HepG2 (cell line): ENCODE measurements at regions not wholly inside any gene's neighbourhood (a gene's known extent, or its start where the extent isn't known, plus 50 kb on each side); places are given as distances from the start of the nearest gene placed in this dataset.

Source experiments
- ARNTL ChIP-seq: sonication (generic); formaldehyde crosslinking; IDR thresholded peaks from 2 replicates; pipeline ENCODE4 v1.4.0; 2020; ENCODE audit warnings: mild to moderate bottlenecking, missing genetic modification reagents
- ATM ChIP-seq: fragments of 450-650 bp; IDR thresholded peaks from 2 replicates; pipeline ENCODE4 v1.7.1; 2017; ENCODE audit warnings: mild to moderate bottlenecking, borderline replicate concordance
- BORCS8-MEF2B ChIP-seq: sonication (generic); formaldehyde crosslinking; IDR thresholded peaks from 2 replicates; pipeline ENCODE4 v1.8.0; 2022; ENCODE audit warnings: mild to moderate bottlenecking, missing genetic modification reagents
- EP300 ChIP-seq, 3 experiments: sonication (generic) in 1 of 3; formaldehyde crosslinking in 1 of 3; IDR thresholded peaks; 2 replicates each; pipeline versions ENCODE4 v1.5.1 to v1.6.1; 2011 to 2020; ENCODE audit warnings: low read depth in 2 of 3, low read length in 2 of 3, borderline replicate concordance in 1 of 3, improper control_type of control experiment in 1 of 3, mild to moderate bottlenecking in 1 of 3, missing genetic modification reagents in 1 of 3, moderate library complexity in 1 of 3
- FOSL1 ChIP-seq: sonication (generic); formaldehyde crosslinking; IDR thresholded peaks from 2 replicates; pipeline ENCODE4 v1.9.0; 2021; ENCODE audit warnings: missing genetic modification reagents, borderline replicate concordance
- FOSL2 ChIP-seq: sonication (generic); formaldehyde crosslinking; IDR thresholded peaks from 2 replicates; pipeline ENCODE4 v1.4.0; 2020; ENCODE audit warnings: missing genetic modification reagents
- GATA4 ChIP-seq: sonication (generic); IDR thresholded peaks from 2 replicates; pipeline ENCODE4 v1.6.1; 2016; ENCODE audit warnings: antibody characterized with exemption, low read depth, borderline replicate concordance
- HOXA3 ChIP-seq: sonication (generic); formaldehyde crosslinking; IDR thresholded peaks from 2 replicates; pipeline ENCODE4 v1.5.0; 2020; ENCODE audit warnings: missing genetic modification reagents
- KDM3A ChIP-seq: IDR thresholded peaks from 2 replicates; pipeline ENCODE4 v1.6.1; 2018; ENCODE audit warnings: low read depth, missing compliant biosample characterization
- MZF1 ChIP-seq: sonication (generic); formaldehyde crosslinking; IDR thresholded peaks from 2 replicates; pipeline ENCODE4 v1.8.1; 2023; ENCODE audit warnings: mild to moderate bottlenecking, missing genetic modification reagents, borderline replicate concordance
- NFIB ChIP-seq: sonication (generic); formaldehyde crosslinking; IDR thresholded peaks from 2 replicates; pipeline ENCODE4 v1.9.0; 2021; ENCODE audit warnings: missing genetic modification reagents, mild to moderate bottlenecking, borderline replicate concordance
- NFKBIZ ChIP-seq: IDR thresholded peaks from 2 replicates; pipeline ENCODE4 v1.6.1; 2018; ENCODE audit warnings: missing genetic modification reagents, missing compliant biosample characterization
- RBM39 ChIP-seq: fragments of 200-400 bp; formaldehyde crosslinking; IDR thresholded peaks from one replicate; pipeline ENCODE4 v1.6.1; 2018; ENCODE audit warnings: antibody characterized with exemption, mild to moderate bottlenecking, low read depth, low read length; ENCODE audit not compliant: poor library complexity, severe bottlenecking
- RELA ChIP-seq: sonication (generic); formaldehyde crosslinking; IDR thresholded peaks from 2 replicates; pipeline ENCODE4 v1.4.0; 2020; ENCODE audit warnings: missing genetic modification reagents
- SNAI1 ChIP-seq: sonication (generic); formaldehyde crosslinking; IDR thresholded peaks from 2 replicates; pipeline ENCODE4 v1.5.0; 2020; ENCODE audit warnings: mild to moderate bottlenecking, missing genetic modification reagents, borderline replicate concordance
- SOX5 ChIP-seq: IDR thresholded peaks from 2 replicates; pipeline ENCODE4 v1.6.1; 2016; ENCODE audit warnings: borderline replicate concordance
- TBX2 ChIP-seq: sonication (generic); formaldehyde crosslinking; IDR thresholded peaks from 2 replicates; pipeline ENCODE4 v1.5.0; 2020; ENCODE audit warnings: missing genetic modification reagents, mild to moderate bottlenecking, borderline replicate concordance
- ZBTB21 ChIP-seq: sonication (generic); formaldehyde crosslinking; IDR thresholded peaks from 2 replicates; pipeline ENCODE4 v1.4.0; 2020; ENCODE audit warnings: missing genetic modification reagents
- ZEB1 ChIP-seq: IDR thresholded peaks from 2 replicates; pipeline ENCODE4 v1.6.1; 2012; ENCODE audit warnings: mild to moderate bottlenecking, low read depth, inconsistent platforms; ENCODE audit not compliant: insufficient replicate concordance
- ZFP36L1 ChIP-seq: sonication (generic); formaldehyde crosslinking; IDR thresholded peaks from 2 replicates; pipeline ENCODE4 v1.8.0; 2022; ENCODE audit warnings: mild to moderate bottlenecking, missing genetic modification reagents, moderate library complexity
- ZNF180 ChIP-seq: sonication (generic); formaldehyde crosslinking; IDR thresholded peaks from 2 replicates; pipeline ENCODE4 v1.4.0; 2020; ENCODE audit warnings: low read depth, missing genetic modification reagents, borderline replicate concordance
- ZNF205 ChIP-seq: IDR thresholded peaks from 2 replicates; pipeline ENCODE4 v1.6.1; 2018; ENCODE audit warnings: missing biosample characterization, missing genetic modification reagents
- ZNF343 ChIP-seq: sonication (generic); formaldehyde crosslinking; IDR thresholded peaks from 2 replicates; pipeline ENCODE4 v1.4.0; 2020; ENCODE audit warnings: mild to moderate bottlenecking, missing genetic modification reagents
- ZNF451 ChIP-seq: sonication (generic); formaldehyde crosslinking; IDR thresholded peaks from 2 replicates; pipeline ENCODE4 v1.5.0; 2020; ENCODE audit warnings: mild to moderate bottlenecking, missing genetic modification reagents
- ZNF598 ChIP-seq: sonication (generic); formaldehyde crosslinking; IDR thresholded peaks from 2 replicates; pipeline ENCODE4 v1.5.1; 2020; ENCODE audit warnings: mild to moderate bottlenecking, missing genetic modification reagents, borderline replicate concordance
- ZNF614 ChIP-seq: IDR thresholded peaks from 2 replicates; pipeline ENCODE4 v1.6.1; 2018; ENCODE audit warnings: missing biosample characterization, missing genetic modification reagents, inconsistent platforms, borderline replicate concordance
- ZNF724P ChIP-seq: sonication (generic); formaldehyde crosslinking; IDR thresholded peaks from 2 replicates; pipeline ENCODE4 v1.8.0; 2022; ENCODE audit warnings: missing genetic modification reagents, borderline replicate concordance
- ZZZ3 ChIP-seq: sonication (generic); formaldehyde crosslinking; IDR thresholded peaks from 2 replicates; pipeline ENCODE4 v1.4.0; 2020; ENCODE audit warnings: missing genetic modification reagents, mild to moderate bottlenecking, borderline replicate concordance
- TF ChIP-seq, protein P1 (sequence below): sonication (generic); formaldehyde crosslinking; IDR thresholded peaks from 2 replicates; pipeline ENCODE4 v1.9.0; 2022; ENCODE audit warnings: missing genetic modification reagents, mild to moderate bottlenecking, borderline replicate concordance
- TF ChIP-seq, protein P2 (sequence below): sonication (generic); formaldehyde crosslinking; IDR thresholded peaks from 2 replicates; pipeline ENCODE4 v1.4.0; 2020; ENCODE audit warnings: missing genetic modification reagents

DNA sequence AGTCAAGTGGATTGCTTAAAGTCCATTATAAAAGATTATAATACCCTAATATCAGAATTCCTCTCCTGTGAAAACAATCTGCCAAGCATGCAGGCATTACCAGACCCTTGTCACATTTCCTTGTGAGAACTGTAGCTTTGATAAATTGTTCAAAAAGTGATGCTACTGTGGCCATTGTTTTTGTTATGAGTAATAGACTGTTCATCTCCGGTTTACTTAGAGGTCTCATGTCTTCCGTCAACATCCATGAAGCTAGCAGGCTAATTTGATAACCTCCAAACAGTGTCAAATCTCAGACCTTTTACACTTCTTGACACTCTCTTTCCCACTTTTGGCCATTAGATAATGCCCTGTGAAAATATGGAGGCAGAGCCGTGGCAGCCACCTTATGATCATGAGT, 342.7 kb downstream of the CPS1 start (continued):
- no peak for TF ChIP-seq MZF1
- TF ChIP-seq, protein P1, sequence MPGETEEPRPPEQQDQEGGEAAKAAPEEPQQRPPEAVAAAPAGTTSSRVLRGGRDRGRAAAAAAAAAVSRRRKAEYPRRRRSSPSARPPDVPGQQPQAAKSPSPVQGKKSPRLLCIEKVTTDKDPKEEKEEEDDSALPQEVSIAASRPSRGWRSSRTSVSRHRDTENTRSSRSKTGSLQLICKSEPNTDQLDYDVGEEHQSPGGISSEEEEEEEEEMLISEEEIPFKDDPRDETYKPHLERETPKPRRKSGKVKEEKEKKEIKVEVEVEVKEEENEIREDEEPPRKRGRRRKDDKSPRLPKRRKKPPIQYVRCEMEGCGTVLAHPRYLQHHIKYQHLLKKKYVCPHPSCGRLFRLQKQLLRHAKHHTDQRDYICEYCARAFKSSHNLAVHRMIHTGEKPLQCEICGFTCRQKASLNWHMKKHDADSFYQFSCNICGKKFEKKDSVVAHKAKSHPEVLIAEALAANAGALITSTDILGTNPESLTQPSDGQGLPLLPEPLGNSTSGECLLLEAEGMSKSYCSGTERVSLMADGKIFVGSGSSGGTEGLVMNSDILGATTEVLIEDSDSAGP: no peak
- peak; percentile 60; the same call in 1 of the 2 replicates for TF ChIP-seq SOX5
- no peak for TF ChIP-seq ZZZ3 (CRISPR knock-in tag)
- no peak for TF ChIP-seq ATM
- no peak for TF ChIP-seq ARNTL (CRISPR knock-in tag)
- TF ChIP-seq RELA (CRISPR knock-in tag): no peak
- no peak for TF ChIP-seq RBM39
- no peak for TF ChIP-seq ZEB1
- TF ChIP-seq BORCS8-MEF2B (CRISPR knock-in tag): no peak
- no peak for TF ChIP-seq ZNF343 (CRISPR knock-in tag)
- no peak for TF ChIP-seq ZNF724P
- peak; percentile 54 for TF ChIP-seq FOSL2
- no peak for TF ChIP-seq ZNF451
- no peak for TF ChIP-seq KDM3A (CRISPR knock-in tag)
- no peak for TF ChIP-seq NFKBIZ (CRISPR knock-in tag)
- TF ChIP-seq ZNF614 (CRISPR knock-in tag): no peak
- TF ChIP-seq, protein P2, sequence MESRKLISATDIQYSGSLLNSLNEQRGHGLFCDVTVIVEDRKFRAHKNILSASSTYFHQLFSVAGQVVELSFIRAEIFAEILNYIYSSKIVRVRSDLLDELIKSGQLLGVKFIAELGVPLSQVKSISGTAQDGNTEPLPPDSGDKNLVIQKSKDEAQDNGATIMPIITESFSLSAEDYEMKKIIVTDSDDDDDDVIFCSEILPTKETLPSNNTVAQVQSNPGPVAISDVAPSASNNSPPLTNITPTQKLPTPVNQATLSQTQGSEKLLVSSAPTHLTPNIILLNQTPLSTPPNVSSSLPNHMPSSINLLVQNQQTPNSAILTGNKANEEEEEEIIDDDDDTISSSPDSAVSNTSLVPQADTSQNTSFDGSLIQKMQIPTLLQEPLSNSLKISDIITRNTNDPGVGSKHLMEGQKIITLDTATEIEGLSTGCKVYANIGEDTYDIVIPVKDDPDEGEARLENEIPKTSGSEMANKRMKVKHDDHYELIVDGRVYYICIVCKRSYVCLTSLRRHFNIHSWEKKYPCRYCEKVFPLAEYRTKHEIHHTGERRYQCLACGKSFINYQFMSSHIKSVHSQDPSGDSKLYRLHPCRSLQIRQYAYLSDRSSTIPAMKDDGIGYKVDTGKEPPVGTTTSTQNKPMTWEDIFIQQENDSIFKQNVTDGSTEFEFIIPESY (CRISPR knock-in tag): no peak
- TF ChIP-seq ZNF180 (CRISPR knock-in tag): no peak
- TF ChIP-seq ZNF598 (CRISPR knock-in tag): no peak
- TF ChIP-seq ZNF205 (CRISPR knock-in tag): no peak
- TF ChIP-seq EP300 (IDR thresholded peaks at IDR 0.05; ENCODE audit: low read depth in 2 of 2, low read length in 2 of 2): peak in 1 of 2 experiments; percentile 26; a peak in 1 of 4 replicates
- no peak for TF ChIP-seq EP300 (CRISPR knock-in tag; IDR thresholded peaks at IDR 0.05; ENCODE audit: borderline replicate concordance)
- TF ChIP-seq GATA4: no peak; the same call in 1 of the 2 replicates
- TF ChIP-seq NFIB (CRISPR knock-in tag): no peak
- TF ChIP-seq FOSL1: peak; percentile 30; the same call in 1 of the 2 replicates
- TF ChIP-seq TBX2 (CRISPR knock-in tag): peak; percentile 68
- no peak for TF ChIP-seq ZFP36L1 (CRISPR knock-in tag)
- TF ChIP-seq ZBTB21 (CRISPR knock-in tag): no peak
- TF ChIP-seq HOXA3 (CRISPR knock-in tag): no peak
- no peak for TF ChIP-seq SNAI1
